HEK293T (cell line): ENCODE measurements at regions not wholly inside any gene's neighbourhood (a gene's known extent, or its start where the extent isn't known, plus 50 kb on each side); places are given as distances from the start of the nearest gene placed in this dataset.

Source experiments
- ARNT ChIP-seq: fragments of 450-650 bp; IDR thresholded peaks from 2 replicates; pipeline ENCODE4 v1.6.1; 2017; ENCODE audit warnings: mild to moderate bottlenecking
- BHLHE40 ChIP-seq: fragments of 450-650 bp; IDR thresholded peaks from 2 replicates; pipeline ENCODE4 v1.6.1; 2016; ENCODE audit warnings: mild to moderate bottlenecking, moderate library complexity, borderline replicate concordance
- ELF4 ChIP-seq: fragments of 450-650 bp; IDR thresholded peaks from 2 replicates; pipeline ENCODE4 v1.6.1; 2017; ENCODE audit warnings: antibody characterized with exemption
- FOXA1 ChIP-seq: fragments of 450-650 bp; IDR thresholded peaks from 2 replicates; pipeline ENCODE4 v1.6.1; 2016; ENCODE audit warnings: mild to moderate bottlenecking
- FOXK2 ChIP-seq: fragments of 450-650 bp; IDR thresholded peaks from 2 replicates; pipeline ENCODE4 v1.6.1; 2016; ENCODE audit warnings: mild to moderate bottlenecking
- HDGF ChIP-seq: fragments of 450-650 bp; IDR thresholded peaks from 2 replicates; pipeline ENCODE4 v1.6.1; 2017; ENCODE audit warnings: antibody characterized with exemption, borderline replicate concordance
- LEF1 ChIP-seq: fragments of 450-650 bp; IDR thresholded peaks from 2 replicates; pipeline ENCODE4 v1.6.1; 2017; ENCODE audit warnings: mild to moderate bottlenecking, borderline replicate concordance
- NFRKB ChIP-seq: fragments of 450-650 bp; IDR thresholded peaks from 2 replicates; pipeline ENCODE4 v1.6.1; 2016; ENCODE audit warnings: mild to moderate bottlenecking, moderate library complexity
- SP1 ChIP-seq: fragments of 450-650 bp; IDR thresholded peaks from 2 replicates; pipeline ENCODE4 v1.6.1; 2017
- SUZ12 ChIP-seq: fragments of 450-650 bp; IDR thresholded peaks from 2 replicates; pipeline ENCODE4 v1.6.1; 2016; ENCODE audit warnings: mild to moderate bottlenecking
- TARDBP ChIP-seq: fragments of 450-650 bp; IDR thresholded peaks from 2 replicates; pipeline ENCODE4 v1.6.1; 2016
- TF ChIP-seq, protein P1 (sequence below): fragments of 450-650 bp; IDR thresholded peaks from 2 replicates; pipeline ENCODE4 v1.6.1; 2016

GRCh38 chr1:60745484-60745883, 336.9 kb upstream of the NFIA start:
- TF ChIP-seq, protein P1, sequence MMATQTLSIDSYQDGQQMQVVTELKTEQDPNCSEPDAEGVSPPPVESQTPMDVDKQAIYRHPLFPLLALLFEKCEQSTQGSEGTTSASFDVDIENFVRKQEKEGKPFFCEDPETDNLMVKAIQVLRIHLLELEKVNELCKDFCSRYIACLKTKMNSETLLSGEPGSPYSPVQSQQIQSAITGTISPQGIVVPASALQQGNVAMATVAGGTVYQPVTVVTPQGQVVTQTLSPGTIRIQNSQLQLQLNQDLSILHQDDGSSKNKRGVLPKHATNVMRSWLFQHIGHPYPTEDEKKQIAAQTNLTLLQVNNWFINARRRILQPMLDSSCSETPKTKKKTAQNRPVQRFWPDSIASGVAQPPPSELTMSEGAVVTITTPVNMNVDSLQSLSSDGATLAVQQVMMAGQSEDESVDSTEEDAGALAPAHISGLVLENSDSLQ = no peak
- no peak for TF ChIP-seq SUZ12
- TF ChIP-seq FOXA1 = no peak
- TF ChIP-seq FOXK2 = no peak
- no peak for TF ChIP-seq HDGF
- TF ChIP-seq LEF1 = no peak
- no peak for TF ChIP-seq NFRKB
- no peak for TF ChIP-seq ARNT
- TF ChIP-seq TARDBP = no peak
- TF ChIP-seq SP1 = no peak
- TF ChIP-seq BHLHE40 = no peak
- no peak for TF ChIP-seq ELF4
